HCT116 (cell line): ENCODE measurements at regions not wholly inside any gene's neighbourhood (a gene's known extent, or its start where the extent isn't known, plus 50 kb on each side); places are given as distances from the start of the nearest gene placed in this dataset.

ENCODE experiments used
- ATAC-seq: fragments of 200-7000 bp; cut with Tn5 transposase; 2 replicates; pipeline ENCODE4 v1.9.1; 2020; ENCODE audit warnings: mild to moderate bottlenecking, moderate library complexity
- BruUV-seq: library from RNA; stranded (reverse); fragments of 400-500 nt; replicated peaks from 2 replicates; lab custom pipeline; 2021; lab: Mats Ljungman, UMichigan
- CTCF ChIA-PET: fragments of 300-600 bp; sonication (Branson Sonifier 250); formaldehyde crosslinking; loops from one replicate; lab custom pipeline; 2021; ENCODE audit warnings: antibody characterized with exemption; lab: Charles Lee
- POLR2A ChIA-PET: fragments of 300-600, 350-600 bp; sonication (Branson Sonifier 250); formaldehyde crosslinking; loops from one replicate; lab custom pipeline; 2021; ENCODE audit warnings: antibody characterized with exemption; lab: Charles Lee
- RAD21 ChIA-PET, 2 experiments: fragments of 300-600 bp; sonication (Branson Sonifier 250); formaldehyde crosslinking; loops; one replicate each; lab custom pipeline; 2023; ENCODE audit warnings: low total read pairs in 2 of 2; ENCODE audit not compliant: uncharacterized antibody in 2 of 2, unreplicated experiment in 2 of 2, low non-redundant PET in 1 of 2; lab: Charles Lee
- DNase-seq: peaks from one replicate; pipeline ENCODE4 v3.0.0-alpha.2; 2010; ENCODE audit warnings: low read depth, low spot score
- H2AFZ ChIP-seq: fragments of 200-600 bp; shearing (Covaris generic), sonication (generic); 2 replicates; pipeline ENCODE4 v1.6.1; 2017; ENCODE audit warnings: low read depth, mixed run types, mixed read lengths, antibody characterized with exemption, low read length; ENCODE audit not compliant: poor library complexity, severe bottlenecking
- H3K27ac ChIP-seq: 2 replicates; pipeline ENCODE4 v1.5.1; 2012; ENCODE audit warnings: low read depth, low read length
- H3K27me3 ChIP-seq: fragments of 200-600 bp; sonication (generic); 2 replicates; pipeline ENCODE4 v1.6.1; 2016; ENCODE audit warnings: mixed run types, low read length, mixed read lengths; ENCODE audit not compliant: insufficient read depth
- H3K36me3 ChIP-seq, 2 experiments: fragments of 200-500 bp in 1 of 2; fragments of 200-600 bp in 1 of 2; sonication (Bioruptor generic) in 1 of 2; sonication (generic) in 1 of 2; 2 replicates each; pipeline versions ENCODE4 v1.5.1 to v1.6.1; 2014 to 2016; ENCODE audit warnings: low read length in 2 of 2, inconsistent platforms in 1 of 2, mixed read lengths in 1 of 2, mixed run types in 1 of 2; ENCODE audit not compliant: insufficient read depth in 2 of 2, control insufficient read depth in 1 of 2
- H3K4me1 ChIP-seq, 2 experiments: fragments of 200-600 bp in 1 of 2; sonication (generic) in 1 of 2; 2 replicates each; pipeline versions ENCODE4 v1.5.1 to v1.6.1; 2012 to 2017; ENCODE audit warnings: low read length in 2 of 2, inconsistent platforms in 1 of 2, mild to moderate bottlenecking in 1 of 2, mixed read lengths in 1 of 2, mixed run types in 1 of 2, moderate library complexity in 1 of 2; ENCODE audit not compliant: insufficient read depth in 2 of 2, control insufficient read depth in 1 of 2
- H3K4me2 ChIP-seq: fragments of 200-600 bp; sonication (generic); 2 replicates; pipeline ENCODE4 v1.6.1; 2017; ENCODE audit warnings: mixed run types, low read length, mixed read lengths
- H3K4me3 ChIP-seq, 2 experiments: fragments of 200-600 bp in 1 of 2; sonication (generic) in 1 of 2; replicated peaks in 1 of 2; 2 replicates each; pipeline ENCODE4 v1.5.1; 2011 to 2016; ENCODE audit warnings: low read length in 2 of 2, control low read depth in 1 of 2, low read depth in 1 of 2, mild to moderate bottlenecking in 1 of 2, mixed read lengths in 1 of 2, mixed run types in 1 of 2
- H3K79me2 ChIP-seq: fragments of 200-600 bp; sonication (generic); 2 replicates; pipeline ENCODE4 v1.6.1; 2017; ENCODE audit warnings: mild to moderate bottlenecking, mixed run types, low read length, moderate library complexity, mixed read lengths; ENCODE audit not compliant: insufficient read depth
- H3K9ac ChIP-seq: fragments of 200-600 bp; sonication (generic); 2 replicates; pipeline ENCODE4 v1.6.1; 2016; ENCODE audit warnings: low read length, mixed read lengths
- H3K9me2 ChIP-seq: fragments of 200-600 bp; sonication (generic), shearing (Covaris generic); 2 replicates; pipeline ENCODE4 v1.6.1; 2017; ENCODE audit warnings: mixed run types, mild to moderate bottlenecking, moderate library complexity; ENCODE audit not compliant: insufficient read depth
- H3K9me3 ChIP-seq, 2 experiments: fragments of 200-500 bp in 1 of 2; fragments of 200-600 bp in 1 of 2; sonication (Bioruptor generic) in 1 of 2; sonication (generic) in 1 of 2; 2 replicates each; pipeline ENCODE4 v1.6.1; 2014 to 2017; ENCODE audit warnings: low read length in 2 of 2, mixed read lengths in 2 of 2, inconsistent platforms in 1 of 2, low read depth in 1 of 2, mild to moderate bottlenecking in 1 of 2, mixed run types in 1 of 2, moderate library complexity in 1 of 2; ENCODE audit not compliant: control insufficient read depth in 1 of 2, insufficient read depth in 1 of 2
- H4K20me1 ChIP-seq: fragments of 200-600 bp; sonication (generic), shearing (Covaris generic); 2 replicates; pipeline ENCODE4 v1.6.1; 2017; ENCODE audit warnings: mixed run types, mild to moderate bottlenecking, moderate library complexity; ENCODE audit not compliant: insufficient read depth
- ATF3 ChIP-seq: IDR thresholded peaks from 2 replicates; pipeline ENCODE4 v1.6.1; 2012
- CEBPB ChIP-seq: IDR thresholded peaks from 2 replicates; pipeline ENCODE4 v1.6.1; 2012; ENCODE audit warnings: low read depth
- CTCF ChIP-seq, 3 experiments: fragments of 200-600 bp in 1 of 3; sonication (generic) in 1 of 3; IDR thresholded peaks in 2 of 3; conservative IDR thresholded peaks in 1 of 3; 2 replicates each; pipeline ENCODE4 v1.5.1; 2012 to 2017; ENCODE audit warnings: low read depth in 2 of 3, low read length in 2 of 3, antibody characterized with exemption in 1 of 3, borderline replicate concordance in 1 of 3, control low read depth in 1 of 3, mild to moderate bottlenecking in 1 of 3, mixed read lengths in 1 of 3, mixed run types in 1 of 3, moderate library complexity in 1 of 3; ENCODE audit not compliant: insufficient read depth in 1 of 3
- EGR1 ChIP-seq: IDR thresholded peaks from 2 replicates; pipeline ENCODE4 v1.6.1; 2012; ENCODE audit warnings: low read depth
- ELF1 ChIP-seq: IDR thresholded peaks from 2 replicates; pipeline ENCODE4 v1.6.1; 2012; ENCODE audit warnings: low read depth, borderline replicate concordance
- EZH2 ChIP-seq: fragments of 200-600 bp; sonication (generic); IDR thresholded peaks from 2 replicates; pipeline ENCODE4 v1.6.1; 2017; ENCODE audit warnings: antibody characterized with exemption, mixed run types
- FOSL1 ChIP-seq: IDR thresholded peaks from 2 replicates; pipeline ENCODE4 v1.6.1; 2012; ENCODE audit warnings: low read depth
- JUND ChIP-seq: IDR thresholded peaks from 2 replicates; pipeline ENCODE4 v1.6.1; 2012
- MAX ChIP-seq: IDR thresholded peaks from 2 replicates; pipeline ENCODE4 v1.6.1; 2012
- POLR2A ChIP-seq: IDR thresholded peaks from 2 replicates; pipeline ENCODE4 v1.7.0; 2011; ENCODE audit warnings: borderline replicate concordance; ENCODE audit not compliant: insufficient read depth, insufficient read length; ENCODE audit errors: extremely low read depth
- POLR2AphosphoS5 ChIP-seq: IDR thresholded peaks from 2 replicates; pipeline ENCODE4 v1.6.1; 2011; ENCODE audit warnings: mild to moderate bottlenecking, low read depth, low read length, moderate library complexity
- REST ChIP-seq: IDR thresholded peaks from 2 replicates; pipeline ENCODE4 v1.6.1; 2012; ENCODE audit warnings: low read depth
- SIN3A ChIP-seq: IDR thresholded peaks from 2 replicates; pipeline ENCODE4 v1.6.1; 2012; ENCODE audit warnings: low read depth
- SP1 ChIP-seq: IDR thresholded peaks from 2 replicates; pipeline ENCODE4 v1.6.1; 2012; ENCODE audit warnings: low read depth
- SRF ChIP-seq: IDR thresholded peaks from 2 replicates; pipeline ENCODE4 v1.6.1; 2012; ENCODE audit warnings: low read depth
- TCF7L2 ChIP-seq: IDR thresholded peaks from 2 replicates; pipeline ENCODE4 v1.7.0; 2011; ENCODE audit warnings: borderline replicate concordance, inconsistent platforms; ENCODE audit not compliant: insufficient read depth, insufficient read length; ENCODE audit errors: extremely low read depth
- YY1 ChIP-seq: IDR thresholded peaks from 2 replicates; pipeline ENCODE4 v1.6.1; 2011; ENCODE audit warnings: low read length, low read depth, moderate library complexity, mild to moderate bottlenecking; ENCODE audit not compliant: insufficient replicate concordance; ENCODE audit errors: extremely low read depth
- ZBTB33 ChIP-seq: IDR thresholded peaks from 2 replicates; pipeline ENCODE4 v1.6.1; 2011; ENCODE audit warnings: mild to moderate bottlenecking, low read length, moderate library complexity; ENCODE audit not compliant: insufficient replicate concordance; ENCODE audit errors: extremely low read depth
- ZFX ChIP-seq: fragments of 450-650 bp; IDR thresholded peaks from 2 replicates; pipeline ENCODE4 v1.6.1; 2017
- ZNF274 ChIP-seq: fragments of 200-500 bp; sonication (Bioruptor generic); IDR thresholded peaks from 2 replicates; pipeline ENCODE4 v1.6.1; 2014; ENCODE audit warnings: mild to moderate bottlenecking, low read depth, low read length, inconsistent platforms
- intact Hi-C: fragments of 100-400 bp; cut with micrococcal nuclease; formaldehyde crosslinking; loops from 2 replicates; pipeline ENCODE4 v1.10.0; 2022

GRCh38 chr16:82533189-82533588, 93.6 kb upstream of the CDH13 start:
- H3K27me3 ChIP-seq: no peaks in the 10 kb centered on the region; the same call in 1 of the 2 replicates
- H2AFZ ChIP-seq: no peak overlapping the region
- ATAC-seq (no peak), DNase-seq (no peak)
- H3K4me1 ChIP-seq: no peaks in the 10 kb centered on the region
- RAD21 ChIA-PET: no interaction called here
- H3K9me3 ChIP-seq: no peaks in the 10 kb centered on the region
- no peak overlapping the region for H3K27ac ChIP-seq
- POLR2A ChIA-PET: no interaction called here
- no peaks in the 10 kb centered on the region for H3K79me2 ChIP-seq
- intact Hi-C loops: no loop called here
- no peak overlapping the region for H3K4me3 ChIP-seq
- CTCF ChIA-PET: no interaction called here
- H3K9me2 ChIP-seq: no peaks in the 10 kb centered on the region
- no TSS peak for BruUV-seq
- no peak overlapping the region for H3K9ac ChIP-seq
- no peak for TF ChIP-seq SP1
- TF ChIP-seq POLR2A: no peak
- TF ChIP-seq JUND: no peak
- no peak for TF ChIP-seq SIN3A
- no peak for TF ChIP-seq SRF
- TF ChIP-seq MAX: no peak
- TF ChIP-seq FOSL1: no peak
- TF ChIP-seq ZNF274: no peak
- no peak for TF ChIP-seq ZFX
- no peak for TF ChIP-seq CEBPB
- no peak for TF ChIP-seq ELF1
- no peak for TF ChIP-seq YY1
- TF ChIP-seq CTCF (IDR thresholded peaks at IDR 0.05 in 2 of 3, conservative IDR thresholded peaks at IDR 0.05 in 1 of 3; ENCODE audit: borderline replicate concordance in 1 of 3, insufficient read depth in 1 of 3, low read depth in 2 of 3, low read length in 2 of 3): no peak
- TF ChIP-seq ZBTB33: no peak
- no peak for TF ChIP-seq EGR1
- TF ChIP-seq TCF7L2: no peak
- TF ChIP-seq REST: no peak
- TF ChIP-seq ATF3: no peak
- no peak for TF ChIP-seq EZH2
- TF ChIP-seq POLR2AphosphoS5: no peak
- H4K20me1 ChIP-seq: no peaks in the 10 kb centered on the region
- no peak overlapping the region for H3K4me2 ChIP-seq
- no peaks in the 10 kb centered on the region; a peak in 1 of 4 replicates for H3K36me3 ChIP-seq
